GM23338 (cell line): ENCODE measurements at regions not wholly inside any gene's neighbourhood (a gene's known extent, or its start where the extent isn't known, plus 50 kb on each side); places are given as distances from the start of the nearest gene placed in this dataset.

ENCODE experiments used
- ATAC-seq: fragments of 200-7000 bp; cut with Tn5 transposase; 3 replicates; pipeline ENCODE4 v1.9.1; 2020
- DNase-seq: peaks from one replicate; pipeline ENCODE4 v3.0.0-alpha.2; 2015; ENCODE audit warnings: low spot score
- H2AFZ ChIP-seq: fragments of 200-600 bp; sonication (generic); 2 replicates; pipeline ENCODE4 v1.8.0; 2016; ENCODE audit warnings: antibody characterized with exemption, mild to moderate bottlenecking, moderate library complexity
- H3F3A ChIP-seq: fragments of 200-600 bp; sonication (generic); replicated peaks from 2 replicates; pipeline ENCODE4 v1.8.0; 2017; ENCODE audit warnings: antibody characterized with exemption, mixed run types, low read depth
- H3K27ac ChIP-seq: fragments of 200-600 bp; sonication (generic); 2 replicates; pipeline ENCODE4 v1.6.1; 2016; ENCODE audit warnings: low read depth
- H3K27me3 ChIP-seq: fragments of 200-600 bp; sonication (generic); 2 replicates; pipeline ENCODE4 v1.8.0; 2016; ENCODE audit warnings: mild to moderate bottlenecking, mixed run types, moderate library complexity; ENCODE audit not compliant: insufficient read depth
- H3K36me3 ChIP-seq: fragments of 200-600 bp; sonication (generic); 2 replicates; pipeline ENCODE4 v1.8.0; 2016; ENCODE audit warnings: mild to moderate bottlenecking; ENCODE audit not compliant: insufficient read depth
- H3K4me1 ChIP-seq: fragments of 200-600 bp; sonication (generic); 2 replicates; pipeline ENCODE4 v1.8.0; 2016; ENCODE audit warnings: mild to moderate bottlenecking, moderate library complexity; ENCODE audit not compliant: insufficient read depth
- H3K4me2 ChIP-seq: fragments of 200-600 bp; sonication (generic); 2 replicates; pipeline ENCODE4 v1.7.1; 2017; ENCODE audit warnings: mixed run types
- H3K4me3 ChIP-seq: fragments of 200-600 bp; sonication (generic); 2 replicates; pipeline ENCODE4 v1.6.1; 2016; ENCODE audit warnings: mixed run types
- H3K79me2 ChIP-seq: fragments of 200-600 bp; sonication (generic); replicated peaks from 2 replicates; pipeline ENCODE4 v1.8.0; 2017; ENCODE audit warnings: mild to moderate bottlenecking; ENCODE audit not compliant: insufficient read depth
- H3K9me2 ChIP-seq: fragments of 200-600 bp; sonication (generic); 2 replicates; pipeline ENCODE4 v1.8.0; 2017; ENCODE audit not compliant: insufficient read depth
- H4K20me1 ChIP-seq: fragments of 200-600 bp; sonication (generic); replicated peaks from 2 replicates; pipeline ENCODE4 v1.8.0; 2017; ENCODE audit warnings: mild to moderate bottlenecking; ENCODE audit not compliant: insufficient read depth
- H3K27ac Mint-ChIP-seq: 2 replicates; pipeline ENCODE4 v1.8.0; 2020; ENCODE audit warnings: inconsistent platforms, mild to moderate bottlenecking, moderate library complexity, mixed read lengths
- H3K27me3 Mint-ChIP-seq: 3 replicates; pipeline ENCODE4 v1.8.0; 2022; ENCODE audit warnings: low read depth, mild to moderate bottlenecking, moderate library complexity, mixed read lengths, inconsistent platforms; ENCODE audit not compliant: insufficient read depth, poor library complexity
- H3K36me3 Mint-ChIP-seq: 3 replicates; pipeline ENCODE4 v1.8.0; 2021; ENCODE audit warnings: low read depth, mild to moderate bottlenecking, inconsistent platforms, moderate library complexity, mixed read lengths
- H3K4me1 Mint-ChIP-seq: 3 replicates; pipeline ENCODE4 v1.8.0; 2020; ENCODE audit warnings: mild to moderate bottlenecking, inconsistent platforms, mixed read lengths
- H3K4me3 Mint-ChIP-seq: 3 replicates; pipeline ENCODE4 v1.8.0; 2021; ENCODE audit warnings: moderate library complexity, mild to moderate bottlenecking, inconsistent platforms, mixed read lengths
- H3K9me3 Mint-ChIP-seq: 3 replicates; pipeline ENCODE4 v1.8.0; 2020; ENCODE audit warnings: moderate library complexity, mild to moderate bottlenecking, inconsistent platforms, mixed read lengths
- CREB1 ChIP-seq: fragments of 250-450 bp; sonication (Bioruptor Pico); IDR thresholded peaks from 2 replicates; pipeline ENCODE4 v1.5.0; 2020; ENCODE audit warnings: low read depth, mild to moderate bottlenecking, moderate library complexity
- EZH2 ChIP-seq: fragments of 200-600 bp; sonication (generic); IDR thresholded peaks from one replicate; pipeline ENCODE4 v1.8.0; 2017; ENCODE audit warnings: antibody characterized with exemption, mild to moderate bottlenecking, low read depth; ENCODE audit not compliant: unreplicated experiment
- EZH2phosphoT487 ChIP-seq: fragments of 200-600 bp; sonication (generic); IDR thresholded peaks from one replicate; pipeline ENCODE4 v1.8.1; 2018; ENCODE audit warnings: antibody characterized with exemption; ENCODE audit not compliant: unreplicated experiment
- NANOG ChIP-seq: IDR thresholded peaks from 2 replicates; pipeline ENCODE4 v1.6.1; 2016; ENCODE audit warnings: antibody characterized with exemption, borderline replicate concordance
- POLR2AphosphoS5 ChIP-seq: IDR thresholded peaks from 2 replicates; pipeline ENCODE4 v1.6.1; 2016; ENCODE audit warnings: antibody characterized with exemption, low read depth
- REST ChIP-seq: IDR thresholded peaks from one replicate; pipeline ENCODE4 v1.6.1; 2018; ENCODE audit warnings: antibody characterized with exemption; ENCODE audit not compliant: unreplicated experiment
- STAT1 ChIP-seq: IDR thresholded peaks from one replicate; pipeline ENCODE4 v1.6.1; 2016; ENCODE audit warnings: antibody characterized with exemption; ENCODE audit not compliant: unreplicated experiment
- ZNF114 ChIP-seq: fragments of 250-450 bp; sonication (Bioruptor Pico); IDR thresholded peaks from 2 replicates; pipeline ENCODE4 v1.5.0; 2020; ENCODE audit warnings: mild to moderate bottlenecking, moderate library complexity
- ZNF331 ChIP-seq: fragments of 250-450 bp; sonication (Bioruptor Pico); IDR thresholded peaks from 2 replicates; pipeline ENCODE4 v1.5.0; 2020; ENCODE audit warnings: low read depth, mild to moderate bottlenecking, moderate library complexity
- TF ChIP-seq, protein P1 (sequence below): fragments of 250-450 bp; sonication (Bioruptor Pico); IDR thresholded peaks from 2 replicates; pipeline ENCODE4 v1.5.0; 2020; ENCODE audit warnings: mild to moderate bottlenecking, moderate library complexity

DNA sequence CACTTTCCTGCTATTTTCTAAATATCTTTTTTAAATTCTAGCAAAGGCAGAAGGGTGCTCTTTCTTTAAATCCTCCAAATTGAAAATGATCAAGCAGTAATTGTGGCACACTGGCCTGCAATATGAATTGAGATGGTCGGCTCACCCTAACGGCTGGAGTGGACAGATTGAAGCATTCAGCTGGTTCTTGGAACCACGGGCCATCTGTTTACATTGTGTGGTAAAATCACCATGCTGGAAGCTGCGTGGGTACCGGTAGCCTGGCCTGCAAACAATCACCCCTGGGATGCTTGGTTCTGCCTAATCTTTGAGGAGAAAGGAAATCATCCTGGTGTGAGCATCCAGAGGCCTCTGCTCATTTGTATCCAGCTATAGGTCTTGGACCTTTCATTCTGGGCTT is 289.3 kb downstream of the ZNF608 start:
- H3F3A ChIP-seq = no peaks in the 10 kb centered on the region
- Mint-ChIP-seq H3K4me3 (no peak overlapping the region), H3K27me3 (no peaks in the 10 kb centered on the region), H3K9me3 (peaks cover 13% of the 10 kb centered on the region), H3K27ac (no peak overlapping the region), H3K36me3 (peaks cover 25% of the 10 kb centered on the region), H3K4me1 (peaks cover 13% of the 10 kb centered on the region)
- H3K27ac ChIP-seq = no peak overlapping the region
- DNase-seq (no peak), ATAC-seq (no peak)
- H3K4me1 ChIP-seq = peaks cover 11% of the 10 kb centered on the region
- H2AFZ ChIP-seq = no peak overlapping the region
- H3K9me2 ChIP-seq = no peaks in the 10 kb centered on the region; the same call in 1 of the 2 replicates
- no peak overlapping the region for H3K4me2 ChIP-seq
- no peaks in the 10 kb centered on the region for H3K27me3 ChIP-seq
- H4K20me1 ChIP-seq = no peaks in the 10 kb centered on the region
- no peaks in the 10 kb centered on the region for H3K79me2 ChIP-seq
- H3K36me3 ChIP-seq = no peaks in the 10 kb centered on the region
- TF ChIP-seq POLR2AphosphoS5 (no peak), NANOG (no peak), CREB1 (CRISPR knock-in tag) (no peak), EZH2phosphoT487 (no peak), ZNF114 (CRISPR knock-in tag) (no peak), EZH2 (no peak)
- H3K4me3 ChIP-seq = no peak overlapping the region

- H3K4me3 Mint-ChIP-seq = no peak overlapping the region
- Histone ChIP-seq H3K36me3 (no peaks in the 10 kb centered on the region; the same call in 1 of the 2 replicates), H3K27me3 (no peaks in the 10 kb centered on the region), H3K9me2 (peaks cover 3% of the 10 kb centered on the region), H3K79me2 (no peaks in the 10 kb centered on the region), H2AFZ (no peak overlapping the region), H3F3A (no peaks in the 10 kb centered on the region), H4K20me1 (no peaks in the 10 kb centered on the region), H3K4me1 (peaks cover 5% of the 10 kb centered on the region; the same call in 1 of the 2 replicates), H3K4me3 (no peak overlapping the region), H3K27ac (no peak overlapping the region), H3K4me2 (no peak overlapping the region)
- DNase-seq (no peak), ATAC-seq (no peak)
- H3K27ac Mint-ChIP-seq = no peak overlapping the region
- peaks cover 20% of the 10 kb centered on the region for H3K36me3 Mint-ChIP-seq
- peaks cover 13% of the 10 kb centered on the region for H3K9me3 Mint-ChIP-seq
- no peaks in the 10 kb centered on the region for H3K27me3 Mint-ChIP-seq
- H3K4me1 Mint-ChIP-seq = peaks cover 9% of the 10 kb centered on the region
- no peak for TF ChIP-seq EZH2phosphoT487
- TF ChIP-seq POLR2AphosphoS5 = no peak
- no peak for TF ChIP-seq NANOG
- TF ChIP-seq STAT1 = no peak
- TF ChIP-seq, protein P1, sequence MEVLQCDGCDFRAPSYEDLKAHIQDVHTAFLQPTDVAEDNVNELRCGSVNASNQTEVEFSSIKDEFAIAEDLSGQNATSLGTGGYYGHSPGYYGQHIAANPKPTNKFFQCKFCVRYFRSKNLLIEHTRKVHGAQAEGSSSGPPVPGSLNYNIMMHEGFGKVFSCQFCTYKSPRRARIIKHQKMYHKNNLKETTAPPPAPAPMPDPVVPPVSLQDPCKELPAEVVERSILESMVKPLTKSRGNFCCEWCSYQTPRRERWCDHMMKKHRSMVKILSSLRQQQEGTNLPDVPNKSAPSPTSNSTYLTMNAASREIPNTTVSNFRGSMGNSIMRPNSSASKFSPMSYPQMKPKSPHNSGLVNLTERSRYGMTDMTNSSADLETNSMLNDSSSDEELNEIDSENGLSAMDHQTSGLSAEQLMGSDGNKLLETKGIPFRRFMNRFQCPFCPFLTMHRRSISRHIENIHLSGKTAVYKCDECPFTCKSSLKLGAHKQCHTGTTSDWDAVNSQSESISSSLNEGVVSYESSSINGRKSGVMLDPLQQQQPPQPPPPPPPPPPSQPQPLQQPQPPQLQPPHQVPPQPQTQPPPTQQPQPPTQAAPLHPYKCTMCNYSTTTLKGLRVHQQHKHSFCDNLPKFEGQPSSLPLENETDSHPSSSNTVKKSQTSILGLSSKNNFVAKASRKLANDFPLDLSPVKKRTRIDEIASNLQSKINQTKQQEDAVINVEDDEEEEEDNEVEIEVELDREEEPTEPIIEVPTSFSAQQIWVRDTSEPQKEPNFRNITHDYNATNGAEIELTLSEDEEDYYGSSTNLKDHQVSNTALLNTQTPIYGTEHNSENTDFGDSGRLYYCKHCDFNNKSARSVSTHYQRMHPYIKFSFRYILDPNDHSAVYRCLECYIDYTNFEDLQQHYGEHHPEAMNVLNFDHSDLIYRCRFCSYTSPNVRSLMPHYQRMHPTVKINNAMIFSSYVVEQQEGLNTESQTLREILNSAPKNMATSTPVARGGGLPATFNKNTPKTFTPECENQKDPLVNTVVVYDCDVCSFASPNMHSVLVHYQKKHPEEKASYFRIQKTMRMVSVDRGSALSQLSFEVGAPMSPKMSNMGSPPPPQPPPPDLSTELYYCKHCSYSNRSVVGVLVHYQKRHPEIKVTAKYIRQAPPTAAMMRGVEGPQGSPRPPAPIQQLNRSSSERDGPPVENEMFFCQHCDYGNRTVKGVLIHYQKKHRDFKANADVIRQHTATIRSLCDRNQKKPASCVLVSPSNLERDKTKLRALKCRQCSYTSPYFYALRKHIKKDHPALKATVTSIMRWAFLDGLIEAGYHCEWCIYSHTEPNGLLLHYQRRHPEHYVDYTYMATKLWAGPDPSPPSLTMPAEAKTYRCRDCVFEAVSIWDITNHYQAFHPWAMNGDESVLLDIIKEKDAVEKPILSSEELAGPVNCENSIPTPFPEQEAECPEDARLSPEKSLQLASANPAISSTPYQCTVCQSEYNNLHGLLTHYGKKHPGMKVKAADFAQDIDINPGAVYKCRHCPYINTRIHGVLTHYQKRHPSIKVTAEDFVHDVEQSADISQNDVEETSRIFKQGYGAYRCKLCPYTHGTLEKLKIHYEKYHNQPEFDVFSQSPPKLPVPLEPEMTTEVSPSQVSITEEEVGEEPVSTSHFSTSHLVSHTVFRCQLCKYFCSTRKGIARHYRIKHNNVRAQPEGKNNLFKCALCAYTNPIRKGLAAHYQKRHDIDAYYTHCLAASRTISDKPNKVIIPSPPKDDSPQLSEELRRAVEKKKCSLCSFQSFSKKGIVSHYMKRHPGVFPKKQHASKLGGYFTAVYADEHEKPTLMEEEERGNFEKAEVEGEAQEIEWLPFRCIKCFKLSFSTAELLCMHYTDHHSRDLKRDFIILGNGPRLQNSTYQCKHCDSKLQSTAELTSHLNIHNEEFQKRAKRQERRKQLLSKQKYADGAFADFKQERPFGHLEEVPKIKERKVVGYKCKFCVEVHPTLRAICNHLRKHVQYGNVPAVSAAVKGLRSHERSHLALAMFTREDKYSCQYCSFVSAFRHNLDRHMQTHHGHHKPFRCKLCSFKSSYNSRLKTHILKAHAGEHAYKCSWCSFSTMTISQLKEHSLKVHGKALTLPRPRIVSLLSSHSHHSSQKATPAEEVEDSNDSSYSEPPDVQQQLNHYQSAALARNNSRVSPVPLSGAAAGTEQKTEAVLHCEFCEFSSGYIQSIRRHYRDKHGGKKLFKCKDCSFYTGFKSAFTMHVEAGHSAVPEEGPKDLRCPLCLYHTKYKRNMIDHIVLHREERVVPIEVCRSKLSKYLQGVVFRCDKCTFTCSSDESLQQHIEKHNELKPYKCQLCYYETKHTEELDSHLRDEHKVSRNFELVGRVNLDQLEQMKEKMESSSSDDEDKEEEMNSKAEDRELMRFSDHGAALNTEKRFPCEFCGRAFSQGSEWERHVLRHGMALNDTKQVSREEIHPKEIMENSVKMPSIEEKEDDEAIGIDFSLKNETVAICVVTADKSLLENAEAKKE = no peak
- no peak for TF ChIP-seq ZNF331 (CRISPR knock-in tag)
- no peak for TF ChIP-seq EZH2
- no peak for TF ChIP-seq CREB1 (CRISPR knock-in tag)
- no peak for TF ChIP-seq REST
- TF ChIP-seq ZNF114 (CRISPR knock-in tag) = no peak
Observed at GRCh38 chr5:124456249-124456648, 290.2 kb downstream of the ZNF608 start.
